Astrocyte (in vitro differentiated cells and primary cell): ENCODE measurements at regions not wholly inside any gene's neighbourhood (a gene's known extent, or its start where the extent isn't known, plus 50 kb on each side); places are given as distances from the start of the nearest gene placed in this dataset.
"Not testable (repeated sequence)": the region's sequence is repeated elsewhere in the genome, so short reads cannot be mapped to it uniquely, and the experiment has no call there.

Source experiments
- DNase-seq: peaks from one replicate; pipeline ENCODE4 v3.0.0-alpha.2; 2010; ENCODE audit warnings: low read depth
- FAIRE-seq: peaks from 2 replicates; lab custom pipeline; 2011; peaks lifted over from hg19 to GRCh38; lab: Jason Lieb, UNC
- H2AFZ ChIP-seq: 2 replicates; pipeline ENCODE4 v1.6.0; 2012; ENCODE audit warnings: low read depth, low read length, inconsistent platforms
- H3K27ac ChIP-seq: 2 replicates; pipeline ENCODE4 v1.5.1; 2011; ENCODE audit warnings: low read depth, low read length, inconsistent platforms
- H3K27me3 ChIP-seq: 2 replicates; pipeline ENCODE4 v1.6.0; 2011; ENCODE audit warnings: low read length, inconsistent platforms; ENCODE audit not compliant: insufficient read depth
- H3K36me3 ChIP-seq: 2 replicates; pipeline ENCODE4 v1.5.1; 2011; ENCODE audit warnings: low read length, inconsistent platforms; ENCODE audit not compliant: insufficient read depth
- H3K4me1 ChIP-seq: 2 replicates; pipeline ENCODE4 v1.5.1; 2011; ENCODE audit warnings: low read length, inconsistent platforms; ENCODE audit not compliant: insufficient read depth
- H3K4me2 ChIP-seq: 2 replicates; pipeline ENCODE4 v1.6.0; 2012; ENCODE audit warnings: low read length, inconsistent platforms
- H3K4me3 ChIP-seq: 2 replicates; pipeline ENCODE4 v1.5.1; 2011; ENCODE audit warnings: low read depth, mild to moderate bottlenecking, low read length, inconsistent platforms; ENCODE audit not compliant: insufficient read depth
- H3K79me2 ChIP-seq: 2 replicates; pipeline ENCODE4 v1.6.0; 2012; ENCODE audit warnings: mild to moderate bottlenecking, low read length, inconsistent platforms; ENCODE audit not compliant: insufficient read depth
- H3K9ac ChIP-seq: 2 replicates; pipeline ENCODE4 v1.6.0; 2012; ENCODE audit warnings: mild to moderate bottlenecking, low read length, inconsistent platforms
- H3K9me3 ChIP-seq: 2 replicates; pipeline ENCODE4 v1.5.1; 2012; ENCODE audit warnings: low read depth, mild to moderate bottlenecking, low read length, inconsistent platforms; ENCODE audit not compliant: insufficient read depth
- H4K20me1 ChIP-seq: 2 replicates; pipeline ENCODE4 v1.6.0; 2012; ENCODE audit warnings: low read length, inconsistent platforms; ENCODE audit not compliant: insufficient read depth
- H3K27ac Mint-ChIP-seq: one replicate; pipeline ENCODE4 v1.8.0; 2021; ENCODE audit warnings: mild to moderate bottlenecking, mixed read lengths; ENCODE audit not compliant: unreplicated experiment
- H3K27me3 Mint-ChIP-seq: one replicate; pipeline ENCODE4 v1.8.0; 2021; ENCODE audit warnings: low read depth, mixed read lengths; ENCODE audit not compliant: unreplicated experiment
- H3K36me3 Mint-ChIP-seq: one replicate; pipeline ENCODE4 v1.8.0; 2021; ENCODE audit warnings: low read depth, mixed read lengths; ENCODE audit not compliant: unreplicated experiment
- H3K4me1 Mint-ChIP-seq: one replicate; pipeline ENCODE4 v1.8.0; 2021; ENCODE audit warnings: low read depth, mixed read lengths; ENCODE audit not compliant: unreplicated experiment
- H3K4me3 Mint-ChIP-seq: one replicate; pipeline ENCODE4 v1.8.0; 2021; ENCODE audit warnings: mild to moderate bottlenecking, moderate library complexity, mixed read lengths; ENCODE audit not compliant: unreplicated experiment
- H3K9me3 Mint-ChIP-seq: one replicate; pipeline ENCODE4 v1.8.0; 2021; ENCODE audit warnings: mild to moderate bottlenecking, mixed read lengths; ENCODE audit not compliant: unreplicated experiment

- not testable (repeated sequence) for H3K79me2 ChIP-seq, H3K36me3 Mint-ChIP-seq, H2AFZ ChIP-seq, H3K27me3 ChIP-seq, H3K4me2 ChIP-seq, H3K4me1 Mint-ChIP-seq, H3K27ac Mint-ChIP-seq, DNase-seq, H3K36me3 ChIP-seq, H3K27me3 Mint-ChIP-seq, H3K9me3 ChIP-seq, FAIRE-seq, H3K4me1 ChIP-seq, H3K4me3 Mint-ChIP-seq, H3K9ac ChIP-seq, H3K4me3 ChIP-seq, H4K20me1 ChIP-seq, H3K27ac ChIP-seq, H3K9me3 Mint-ChIP-seq
Measured at GRCh38 chr16:29301662-29302285, 104.7 kb downstream of the NPIPB11 start.

DNA sequence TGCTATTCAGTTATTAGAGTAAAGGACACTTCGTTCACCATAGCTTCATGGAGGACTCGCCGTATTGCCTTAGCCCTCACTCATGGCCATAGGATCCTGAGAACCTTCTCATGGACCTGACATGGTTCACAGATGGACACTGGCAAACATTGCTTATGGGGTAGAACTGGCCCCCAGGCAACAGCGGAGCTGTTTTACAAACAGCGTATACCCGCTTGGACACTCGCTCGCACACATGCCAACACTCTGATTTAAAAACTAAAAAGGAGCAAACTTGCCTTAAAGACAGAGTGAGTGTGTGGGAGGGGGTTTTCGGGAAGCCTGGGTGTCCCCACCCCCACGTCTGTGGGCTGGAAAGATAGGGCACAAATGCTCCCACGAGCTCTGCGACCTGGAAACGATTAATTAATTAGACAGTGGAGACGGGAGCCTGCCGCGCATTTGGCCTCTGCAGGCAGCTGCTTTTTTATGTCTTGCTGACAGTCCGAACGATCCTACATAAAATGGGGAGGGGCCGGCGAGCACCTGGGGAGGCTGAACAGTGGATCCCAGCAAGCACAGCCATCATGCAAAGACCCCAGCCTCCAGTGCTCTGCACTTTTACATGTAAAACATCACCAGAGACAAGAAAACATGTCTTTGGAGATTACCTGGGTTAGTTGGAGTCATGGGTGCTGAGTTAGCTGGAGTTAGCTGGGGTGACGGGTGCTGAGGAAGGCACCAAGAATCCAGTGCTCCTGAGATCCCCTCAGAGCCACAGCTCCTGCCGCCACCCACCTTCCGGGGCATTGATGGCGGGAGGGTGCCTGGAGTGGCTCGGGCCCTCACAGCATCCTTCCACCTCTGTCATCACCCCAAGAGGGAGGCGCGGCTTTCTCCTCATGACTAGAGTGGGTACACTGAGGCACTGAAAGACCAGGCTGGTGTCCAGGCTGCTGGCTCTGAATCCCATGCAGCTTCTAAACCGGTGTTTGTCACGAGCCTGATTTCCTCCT, 105.7 kb downstream of the NPIPB11 start:
- H3K27me3 Mint-ChIP-seq, H3K79me2 ChIP-seq, H3K4me1 ChIP-seq, H3K27me3 ChIP-seq, H4K20me1 ChIP-seq, H3K9ac ChIP-seq, H3K36me3 ChIP-seq, H2AFZ ChIP-seq, H3K4me3 Mint-ChIP-seq, DNase-seq, H3K27ac ChIP-seq, H3K27ac Mint-ChIP-seq, H3K36me3 Mint-ChIP-seq, H3K4me3 ChIP-seq, H3K4me1 Mint-ChIP-seq, FAIRE-seq, H3K9me3 ChIP-seq, H3K4me2 ChIP-seq, H3K9me3 Mint-ChIP-seq: not testable (repeated sequence)

DNA sequence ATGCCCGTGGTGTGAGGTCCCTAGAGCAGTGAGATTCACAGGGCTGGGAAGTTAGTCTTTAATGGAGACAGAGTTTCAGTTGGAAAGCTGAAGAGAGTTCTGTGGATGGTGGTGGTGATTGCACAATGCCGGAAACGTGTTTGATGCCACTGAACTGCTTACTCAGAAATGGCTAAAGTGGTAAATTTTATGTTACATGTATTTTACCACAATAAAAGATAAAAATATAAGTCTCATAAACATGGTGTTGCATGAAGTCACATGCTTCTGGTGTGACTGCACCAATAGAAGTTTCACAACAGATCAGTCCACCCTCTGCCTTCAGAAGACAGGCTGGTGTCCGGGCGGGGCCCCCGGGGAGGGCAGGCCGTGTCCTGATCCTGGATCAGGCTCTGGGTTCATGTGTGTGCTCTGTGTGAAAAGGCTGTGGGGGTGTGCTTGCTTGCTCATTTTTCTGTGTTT, 106.5 kb downstream of the NPIPB11 start:
- not testable (repeated sequence) for H3K4me3 Mint-ChIP-seq, H3K9ac ChIP-seq, H3K4me2 ChIP-seq, H3K36me3 ChIP-seq, H3K27me3 ChIP-seq, DNase-seq, H3K9me3 Mint-ChIP-seq, H3K79me2 ChIP-seq, H3K27ac ChIP-seq, H3K9me3 ChIP-seq, H3K36me3 Mint-ChIP-seq, H3K27me3 Mint-ChIP-seq, H3K27ac Mint-ChIP-seq, H4K20me1 ChIP-seq, H3K4me3 ChIP-seq, H3K4me1 ChIP-seq, H2AFZ ChIP-seq, H3K4me1 Mint-ChIP-seq
- peak; percentile 100 for FAIRE-seq

DNA sequence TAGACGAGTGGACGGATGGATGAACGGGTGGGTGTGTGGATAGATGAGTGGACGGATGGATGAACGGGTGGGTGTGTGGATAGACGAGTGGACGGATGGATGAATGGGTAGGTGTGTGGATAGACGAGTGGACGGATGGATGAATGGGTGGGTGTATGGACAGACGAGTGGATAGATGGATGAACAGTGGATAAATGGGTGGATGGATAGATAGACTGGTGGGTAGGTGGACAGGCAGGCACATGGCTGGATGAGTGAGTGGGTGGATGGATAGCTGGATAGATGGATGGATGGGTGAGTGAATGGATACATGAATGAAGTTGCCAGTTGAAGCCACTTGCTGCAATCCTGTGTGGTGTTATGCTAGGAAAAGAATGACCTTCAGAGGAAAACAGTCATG, 107.5 kb downstream of the NPIPB11 start:
- H4K20me1 ChIP-seq, H3K4me1 Mint-ChIP-seq, H3K27ac ChIP-seq, FAIRE-seq, H3K9me3 Mint-ChIP-seq, H3K9me3 ChIP-seq, H3K36me3 Mint-ChIP-seq, H3K27me3 Mint-ChIP-seq, H3K9ac ChIP-seq, H3K27me3 ChIP-seq, H3K4me3 ChIP-seq, H3K4me2 ChIP-seq, H3K4me1 ChIP-seq, H3K36me3 ChIP-seq, H3K4me3 Mint-ChIP-seq, H2AFZ ChIP-seq, H3K79me2 ChIP-seq, DNase-seq, H3K27ac Mint-ChIP-seq: not testable (repeated sequence)

DNA sequence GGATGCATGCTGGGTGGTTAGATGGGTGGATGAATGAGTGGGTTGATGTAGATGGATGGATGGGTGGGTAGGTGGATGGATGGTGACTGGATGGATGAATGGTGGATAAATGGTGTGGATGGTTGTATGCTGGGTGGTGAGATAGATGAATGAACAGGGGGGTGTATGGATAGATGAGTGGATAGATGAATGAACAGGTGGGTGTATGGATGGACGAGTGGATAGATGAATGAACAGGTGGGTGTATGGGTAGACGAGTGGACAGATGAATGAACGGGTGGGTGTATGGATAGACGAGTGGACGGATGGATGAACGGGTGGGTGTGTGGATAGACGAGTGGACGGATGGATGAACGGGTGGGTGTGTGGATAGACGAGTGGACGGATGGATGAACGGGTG, 108.2 kb downstream of the NPIPB11 start:
- not testable (repeated sequence) for H3K4me3 Mint-ChIP-seq, H3K27me3 ChIP-seq, DNase-seq, H3K4me3 ChIP-seq, H4K20me1 ChIP-seq, H3K9ac ChIP-seq, H3K27ac ChIP-seq, H3K79me2 ChIP-seq, H3K27ac Mint-ChIP-seq, H3K36me3 ChIP-seq, H2AFZ ChIP-seq, H3K4me1 Mint-ChIP-seq, H3K36me3 Mint-ChIP-seq, FAIRE-seq, H3K4me2 ChIP-seq, H3K9me3 ChIP-seq, H3K9me3 Mint-ChIP-seq, H3K4me1 ChIP-seq, H3K27me3 Mint-ChIP-seq

- not testable (repeated sequence) for H2AFZ ChIP-seq, FAIRE-seq, H3K27me3 Mint-ChIP-seq, H4K20me1 ChIP-seq, H3K9me3 ChIP-seq, H3K9ac ChIP-seq, H3K36me3 Mint-ChIP-seq, H3K27ac ChIP-seq, H3K79me2 ChIP-seq, H3K4me1 Mint-ChIP-seq, H3K4me2 ChIP-seq, H3K4me1 ChIP-seq, DNase-seq, H3K27me3 ChIP-seq, H3K9me3 Mint-ChIP-seq, H3K36me3 ChIP-seq, H3K27ac Mint-ChIP-seq, H3K4me3 Mint-ChIP-seq, H3K4me3 ChIP-seq
Measured at GRCh38 chr16:29297809-29298177, 108.7 kb downstream of the NPIPB11 start.
